ENCODE measurements at regions not wholly inside any gene's neighbourhood (a gene's known extent, or its start where the extent isn't known, plus 50 kb on each side); places are given as distances from the start of the nearest gene placed in this dataset.

GRCh38 chr4:144582105-144582850 lies 63.7 kb upstream of the HHIP start (continued):
- TF ChIP-seq ZNF318 (IDR thresholded peaks at IDR 0.05; ENCODE audit: borderline replicate concordance in 1 of 2, low read depth in 1 of 2): no peak
